ENCODE measurements at regions not wholly inside any gene's neighbourhood (a gene's known extent, or its start where the extent isn't known, plus 50 kb on each side); places are given as distances from the start of the nearest gene placed in this dataset.
"Not testable (repeated sequence)": the region's sequence is repeated elsewhere in the genome, so short reads cannot be mapped to it uniquely, and the experiment has no call there.

DNA sequence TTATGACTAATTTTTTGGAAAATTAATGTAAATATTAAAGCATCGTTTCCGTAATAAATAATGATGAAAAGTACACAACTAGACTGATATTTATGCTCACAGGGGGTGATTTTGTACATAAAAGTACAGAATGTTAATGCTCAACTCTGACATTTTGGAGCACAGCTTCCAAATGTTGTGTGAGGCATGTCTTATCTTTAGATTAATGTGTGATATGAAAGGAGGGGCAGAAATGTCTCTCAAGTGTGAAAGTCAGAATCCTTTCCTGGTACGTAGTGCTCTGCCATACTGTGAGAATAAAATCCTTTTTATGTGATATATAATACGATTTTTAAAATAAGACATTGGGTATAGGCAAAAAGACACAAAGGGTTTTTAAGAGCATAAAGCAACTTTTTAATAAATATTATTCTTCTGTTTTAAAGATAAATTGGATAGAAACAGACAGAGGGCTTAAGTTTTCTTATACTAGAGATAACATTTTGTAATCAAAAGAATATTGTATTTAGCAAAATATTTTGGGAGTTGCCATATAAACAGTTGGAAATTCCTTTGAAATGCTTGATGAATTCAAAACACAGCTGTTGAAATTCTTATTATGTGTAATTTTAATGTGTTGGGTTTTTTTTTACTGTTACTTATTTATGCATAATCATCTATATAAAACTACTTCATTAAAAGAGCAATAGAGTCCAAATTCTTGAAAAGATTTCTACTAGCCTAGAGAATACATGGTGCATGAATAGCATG lies 389.7 kb downstream of the RAP2B start:
- H3K4me3 ChIP-seq, result no peak overlapping the region
- TF ChIP-seq POLR2A (IDR thresholded peaks at IDR 0.05), result no peak
- no peak for TF ChIP-seq CTCF (IDR thresholded peaks at IDR 0.05)
- H3K9me3 ChIP-seq, result no peaks in the 10 kb centered on the region
- no peak for DNase-seq
- H3K27me3 ChIP-seq, result no peaks in the 10 kb centered on the region
- no peaks in the 10 kb centered on the region for H3K4me1 ChIP-seq
- intact Hi-C loops (cut with DNase I; ENCODE audit: low total_unique reads), result no loop called here
- 73 to 75% methylated on average over 4 of the region's 4 CpGs for WGBS, 2 donors
- no peak overlapping the region for H3K27ac ChIP-seq
- H3K36me3 ChIP-seq (ENCODE audit: low read depth, missing control alignments), result no peaks in the 10 kb centered on the region

GRCh38 chr3:153552887-153553604 lies 391.0 kb downstream of the RAP2B start:
- H3K36me3 ChIP-seq (ENCODE audit: low read depth, missing control alignments), result no peaks in the 10 kb centered on the region
- TF ChIP-seq POLR2A (IDR thresholded peaks at IDR 0.05) (no peak), CTCF (IDR thresholded peaks at IDR 0.05) (no peak)
- WGBS, 2 donors, result 63 to 67% methylated on average over 11 of the region's 11 CpGs

DNA sequence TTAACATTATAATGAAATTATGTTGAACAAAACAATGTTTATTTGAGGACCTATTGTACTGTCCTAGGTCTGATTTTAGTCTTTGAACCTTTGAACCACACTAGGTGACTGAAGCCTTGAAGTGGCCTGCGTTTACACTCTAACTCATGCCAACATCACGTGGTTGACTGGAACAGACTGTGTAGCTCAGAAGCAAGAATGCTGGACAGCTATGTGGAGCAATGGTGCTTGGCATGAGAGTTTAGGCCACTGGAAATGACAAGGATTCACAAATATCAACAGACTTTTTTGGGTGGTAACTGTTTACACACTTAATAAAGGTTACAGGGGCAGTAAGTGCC lies 391.5 kb downstream of the RAP2B start:
- Histone ChIP-seq H3K4me3 (no peak overlapping the region), H3K4me1 (no peaks in the 10 kb centered on the region), H3K36me3 (ENCODE audit: low read depth, missing control alignments) (no peaks in the 10 kb centered on the region), H3K9me3 (no peaks in the 10 kb centered on the region), H3K27me3 (no peaks in the 10 kb centered on the region), H3K27ac (no peak overlapping the region)
- intact Hi-C loops (cut with DNase I; ENCODE audit: low total_unique reads), result no loop called here
- 55 to 70% methylated on average over 2 of the region's 2 CpGs for WGBS, 2 donors
- TF ChIP-seq POLR2A (IDR thresholded peaks at IDR 0.05), result no peak
- no peak for DNase-seq

More at GRCh38 chr3:153552887-153553604, 391.0 kb downstream of the RAP2B start:
- intact Hi-C loops (cut with DNase I; ENCODE audit: low total_unique reads), result no loop called here
- Histone ChIP-seq H3K4me3 (no peak overlapping the region), H3K9me3 (no peaks in the 10 kb centered on the region), H3K27me3 (no peaks in the 10 kb centered on the region), H3K27ac (no peak overlapping the region), H3K4me1 (no peaks in the 10 kb centered on the region)
- DNase-seq, result no peak

DNA sequence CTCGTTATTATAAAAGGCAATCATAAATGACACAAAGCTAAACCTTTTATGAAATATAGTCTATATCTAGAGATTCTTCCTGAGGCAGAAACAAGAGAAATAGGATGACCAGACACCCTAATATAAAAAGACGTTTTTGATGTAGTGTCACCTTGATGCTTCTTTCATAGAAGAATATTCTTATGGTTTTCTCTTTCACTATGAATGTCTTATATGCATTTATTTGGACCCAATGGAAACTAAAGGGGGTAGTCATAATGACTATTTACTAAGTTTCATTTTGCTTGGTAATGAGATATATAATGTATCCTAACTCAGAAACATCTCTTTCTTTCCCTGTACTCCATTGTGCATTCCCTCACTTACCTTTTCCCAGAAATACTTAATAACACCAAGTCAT lies 393.9 kb downstream of the RAP2B start:
- intact Hi-C loops (cut with DNase I; ENCODE audit: low total_unique reads), result no loop called here
- H3K4me1 ChIP-seq, result no peaks in the 10 kb centered on the region
- TF ChIP-seq POLR2A (IDR thresholded peaks at IDR 0.05) (no peak), CTCF (IDR thresholded peaks at IDR 0.05) (no peak)
- H3K4me3 ChIP-seq, result no peak overlapping the region
- whole genome bisulfite sequencing, 2 donors, result 48 to 49% methylated on average over 2 of the region's 2 CpGs
- H3K36me3 ChIP-seq (ENCODE audit: low read depth, missing control alignments), result no peaks in the 10 kb centered on the region
- H3K9me3 ChIP-seq, result no peaks in the 10 kb centered on the region
- H3K27me3 ChIP-seq, result no peaks in the 10 kb centered on the region
- H3K27ac ChIP-seq, result no peak overlapping the region
- no peak for DNase-seq

DNA sequence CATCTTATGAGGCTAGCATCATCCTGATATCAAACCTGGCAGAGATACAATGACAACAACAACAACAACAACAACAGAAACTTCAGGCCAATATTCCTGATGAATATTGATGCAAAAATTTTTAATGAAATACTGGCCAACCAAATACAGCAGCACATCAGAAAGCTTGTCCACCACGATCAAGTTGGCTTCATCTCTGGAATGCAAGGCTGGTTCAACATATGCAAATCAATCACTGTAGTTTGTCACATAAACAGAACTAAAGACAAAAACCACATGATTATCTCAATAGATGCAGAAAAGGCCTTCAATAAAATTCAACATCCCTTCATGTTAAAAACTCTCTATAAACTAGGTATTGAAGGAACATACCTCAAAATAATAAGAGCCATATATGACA lies 397.3 kb downstream of the RAP2B start:
- H3K4me3 ChIP-seq; H3K27me3 ChIP-seq; H3K4me1 ChIP-seq; intact Hi-C loops (cut with DNase I; ENCODE audit: low total_unique reads); H3K9me3 ChIP-seq; H3K36me3 ChIP-seq (ENCODE audit: low read depth, missing control alignments); DNase-seq; H3K27ac ChIP-seq: not testable (repeated sequence)
- WGBS, 2 donors, result 81 to 96% methylated on average over 1 of the region's 1 CpG

Data from testis (tissue), 2 donors.